ENCODE measurements at regions not wholly inside any gene's neighbourhood (a gene's known extent, or its start where the extent isn't known, plus 50 kb on each side); places are given as distances from the start of the nearest gene placed in this dataset.

GRCh38 chr6:76230711-76231110 lies 158.2 kb upstream of the IMPG1 start:
- no peaks in the 10 kb centered on the region for H3K36me3 ChIP-seq (replicated peaks)
- no peak overlapping the region for H3K27ac ChIP-seq
- H3K4me3 ChIP-seq (ENCODE audit: low read depth, low read length): no peak overlapping the region
- in situ Hi-C loops (cut with HindIII; ENCODE audit: low pct_ligation_motif_present, low sequenced_read_pairs): no loop called here
- TF ChIP-seq CTCF (IDR thresholded peaks at IDR 0.05; ENCODE audit: low read depth, low read length, missing control alignments): no peak
- H3K27me3 ChIP-seq (replicated peaks): no peaks in the 10 kb centered on the region
- DNase-seq: no peak

GRCh38 chr6:76222189-76222588 lies 149.7 kb upstream of the IMPG1 start:
- TF ChIP-seq CTCF (IDR thresholded peaks at IDR 0.05; ENCODE audit: low read depth, low read length, missing control alignments): no peak
- H3K27ac ChIP-seq: no peak overlapping the region
- no peak for DNase-seq
- H3K4me3 ChIP-seq (ENCODE audit: low read depth, low read length): no peak overlapping the region
- H3K36me3 ChIP-seq (replicated peaks): no peaks in the 10 kb centered on the region
- in situ Hi-C loops (cut with HindIII; ENCODE audit: low pct_ligation_motif_present, low sequenced_read_pairs): no loop called here
- H3K27me3 ChIP-seq (replicated peaks): no peaks in the 10 kb centered on the region

GRCh38 chr6:76221525-76221924 lies 149.1 kb upstream of the IMPG1 start:
- Histone ChIP-seq H3K36me3 (replicated peaks) (no peaks in the 10 kb centered on the region), H3K27me3 (replicated peaks) (no peaks in the 10 kb centered on the region), H3K4me3 (ENCODE audit: low read depth, low read length) (no peak overlapping the region), H3K27ac (no peak overlapping the region)
- TF ChIP-seq CTCF (IDR thresholded peaks at IDR 0.05; ENCODE audit: low read depth, low read length, missing control alignments): no peak
- no peak for DNase-seq
- in situ Hi-C loops (cut with HindIII; ENCODE audit: low pct_ligation_motif_present, low sequenced_read_pairs): no loop called here

- DNase-seq: no peak
- Histone ChIP-seq H3K4me3 (ENCODE audit: low read depth, low read length) (no peak overlapping the region), H3K27ac (no peak overlapping the region), H3K36me3 (replicated peaks) (no peaks in the 10 kb centered on the region), H3K27me3 (replicated peaks) (no peaks in the 10 kb centered on the region)
- TF ChIP-seq CTCF (IDR thresholded peaks at IDR 0.05; ENCODE audit: low read depth, low read length, missing control alignments): no peak
- in situ Hi-C loops (cut with HindIII; ENCODE audit: low pct_ligation_motif_present, low sequenced_read_pairs): no loop called here
These were observed 148.3 kb upstream of the IMPG1 start for GRCh38 chr6:76220805-76221204.

GRCh38 chr6:76217606-76218005 lies 145.1 kb upstream of the IMPG1 start:
- Histone ChIP-seq H3K4me3 (ENCODE audit: low read depth, low read length) (no peak overlapping the region), H3K27ac (no peak overlapping the region), H3K27me3 (replicated peaks) (no peaks in the 10 kb centered on the region), H3K36me3 (replicated peaks) (no peaks in the 10 kb centered on the region)
- no peak for TF ChIP-seq CTCF (IDR thresholded peaks at IDR 0.05; ENCODE audit: low read depth, low read length, missing control alignments)
- DNase-seq: no peak
- in situ Hi-C loops (cut with HindIII; ENCODE audit: low pct_ligation_motif_present, low sequenced_read_pairs): no loop called here

GRCh38 chr6:76214546-76214945 lies 142.1 kb upstream of the IMPG1 start:
- no peak overlapping the region for H3K4me3 ChIP-seq (ENCODE audit: low read depth, low read length)
- no peaks in the 10 kb centered on the region for H3K36me3 ChIP-seq (replicated peaks)
- no peak overlapping the region for H3K27ac ChIP-seq
- in situ Hi-C loops (cut with HindIII; ENCODE audit: low pct_ligation_motif_present, low sequenced_read_pairs): no loop called here
- TF ChIP-seq CTCF (IDR thresholded peaks at IDR 0.05; ENCODE audit: low read depth, low read length, missing control alignments): no peak
- no peak for DNase-seq
- H3K27me3 ChIP-seq (replicated peaks): no peaks in the 10 kb centered on the region
